ENCODE measurements at regions not wholly inside any gene's neighbourhood (a gene's known extent, or its start where the extent isn't known, plus 50 kb on each side); places are given as distances from the start of the nearest gene placed in this dataset.

DNA sequence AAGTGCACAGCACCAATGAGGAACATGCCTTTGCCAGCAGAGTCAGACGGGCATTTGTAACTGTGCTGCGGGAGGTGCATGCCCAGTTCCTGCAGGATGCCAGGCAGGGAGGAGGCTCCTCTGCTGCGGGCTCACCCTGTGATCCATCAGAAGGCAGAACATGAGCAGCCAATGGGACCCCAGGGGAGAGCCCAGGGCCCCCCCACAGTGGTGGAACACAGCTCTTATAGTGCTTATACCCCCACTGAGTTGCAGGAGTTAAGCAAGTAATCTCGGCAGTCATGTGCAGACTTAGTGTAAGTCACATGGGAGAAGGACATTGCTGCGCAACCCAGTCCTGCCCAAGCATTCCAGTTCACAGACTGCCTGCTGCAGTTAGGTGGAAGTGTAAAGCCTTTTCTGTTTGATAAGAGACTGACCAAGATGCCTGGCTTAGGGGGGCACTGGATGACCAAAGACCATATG, 120.3 kb upstream of the TMEM106B start:
- TF ChIP-seq EP300 (IDR thresholded peaks at IDR 0.05) (no peak), POLR2A (IDR thresholded peaks at IDR 0.05) (no peak), CTCF (IDR thresholded peaks at IDR 0.05) (no peak)
- Histone ChIP-seq H3K27ac (no peak overlapping the region), H3K27me3 (no peaks in the 10 kb centered on the region), H3K36me3 (no peaks in the 10 kb centered on the region), H3K4me1 (ENCODE audit: insufficient read depth) (no peaks in the 10 kb centered on the region), H3K9me3 (no peaks in the 10 kb centered on the region), H3K4me3 (no peak overlapping the region)
- 82 to 92% (median 85%) methylated on average over 5 of the region's 5 CpGs for WGBS, 3 donors
- no peak for DNase-seq
- intact Hi-C loops (cut with DNase I) = no loop called here

- Histone ChIP-seq H3K9me3 (no peaks in the 10 kb centered on the region), H3K36me3 (no peaks in the 10 kb centered on the region), H3K27ac (no peak overlapping the region), H3K4me3 (no peak overlapping the region), H3K27me3 (no peaks in the 10 kb centered on the region), H3K4me1 (ENCODE audit: insufficient read depth) (no peaks in the 10 kb centered on the region)
- no peak for DNase-seq
- 81 to 96% (median 83%) methylated on average over 4 of the region's 4 CpGs for WGBS, 3 donors
- intact Hi-C loops (cut with DNase I) = no loop called here
- no peak for TF ChIP-seq POLR2A (IDR thresholded peaks at IDR 0.05)
- TF ChIP-seq EP300 (IDR thresholded peaks at IDR 0.05) = no peak
- TF ChIP-seq CTCF (IDR thresholded peaks at IDR 0.05) = no peak
Observed at GRCh38 chr7:12091231-12091630, 119.9 kb upstream of the TMEM106B start.

DNA sequence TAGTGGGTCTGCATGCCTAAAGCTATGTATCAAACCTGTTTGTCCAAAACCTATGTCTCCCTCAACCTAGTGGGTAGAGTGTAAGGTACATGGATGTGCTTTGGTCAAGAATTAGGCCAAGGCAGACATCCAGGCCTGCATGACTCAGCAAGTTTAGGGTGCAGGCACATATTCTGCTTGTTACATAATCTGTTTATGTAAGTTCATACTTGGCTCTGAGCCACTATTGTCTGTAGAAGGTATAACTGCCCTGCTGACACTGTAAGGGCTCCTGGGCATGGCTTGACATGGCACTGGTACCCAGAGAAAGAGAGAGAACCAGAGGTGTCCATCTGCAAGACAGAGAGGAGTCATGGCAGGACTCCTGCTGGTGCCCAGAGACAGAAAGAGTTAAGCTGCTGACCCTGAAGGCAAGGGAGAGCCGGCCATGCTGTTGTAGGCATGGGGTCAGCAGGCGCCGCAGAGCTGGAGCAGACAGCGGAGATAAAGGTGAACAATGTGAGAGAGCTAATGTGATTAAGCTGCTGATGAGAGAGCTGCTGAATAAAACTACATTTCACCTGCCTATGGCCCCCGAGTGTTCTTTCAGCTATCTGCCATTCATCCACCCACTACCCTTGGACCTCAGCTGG, 118.5 kb upstream of the TMEM106B start:
- WGBS, 3 donors = 86 to 92% (median 87%) methylated on average over 5 of the region's 5 CpGs
- intact Hi-C loops (cut with DNase I) = no loop called here
- TF ChIP-seq EP300 (IDR thresholded peaks at IDR 0.05) = no peak
- TF ChIP-seq CTCF (IDR thresholded peaks at IDR 0.05) = no peak
- TF ChIP-seq POLR2A (IDR thresholded peaks at IDR 0.05) = no peak
- H3K9me3 ChIP-seq = no peaks in the 10 kb centered on the region
- no peak overlapping the region for H3K4me3 ChIP-seq
- no peaks in the 10 kb centered on the region for H3K4me1 ChIP-seq (ENCODE audit: insufficient read depth)
- DNase-seq = no peak
- no peak overlapping the region for H3K27ac ChIP-seq
- no peaks in the 10 kb centered on the region for H3K36me3 ChIP-seq
- H3K27me3 ChIP-seq = no peaks in the 10 kb centered on the region

DNA sequence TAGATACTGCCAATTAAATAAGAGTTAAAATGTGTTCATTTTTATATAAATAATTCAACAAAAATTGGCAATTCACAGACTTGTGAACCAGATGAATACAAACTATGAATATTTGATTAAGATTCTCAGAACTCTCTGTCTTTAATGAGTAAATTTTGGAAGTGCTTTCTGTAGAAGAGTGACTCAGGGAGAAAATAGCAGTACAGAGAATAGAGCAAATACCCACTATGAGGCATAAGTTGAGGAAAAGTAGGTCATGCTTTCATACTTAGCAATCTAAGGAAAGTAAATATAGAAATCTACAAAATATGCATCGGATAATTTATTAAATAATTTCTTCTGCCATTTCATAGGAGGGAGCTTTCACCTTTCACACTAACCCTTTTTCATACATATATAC, 117.7 kb upstream of the TMEM106B start:
- Histone ChIP-seq H3K27me3 (no peaks in the 10 kb centered on the region), H3K4me1 (ENCODE audit: insufficient read depth) (no peaks in the 10 kb centered on the region), H3K9me3 (no peaks in the 10 kb centered on the region), H3K4me3 (no peak overlapping the region), H3K27ac (no peak overlapping the region), H3K36me3 (no peaks in the 10 kb centered on the region)
- WGBS, 3 donors = 90 to 100% (median 91%) methylated on average over 1 of the region's 1 CpG
- intact Hi-C loops (cut with DNase I) = no loop called here
- no peak for DNase-seq
- TF ChIP-seq POLR2A (IDR thresholded peaks at IDR 0.05) = no peak
- TF ChIP-seq CTCF (IDR thresholded peaks at IDR 0.05) = no peak
- no peak for TF ChIP-seq EP300 (IDR thresholded peaks at IDR 0.05)

Data from ovary (tissue), 7 donors.